ENCODE measurements at regions not wholly inside any gene's neighbourhood (a gene's known extent, or its start where the extent isn't known, plus 50 kb on each side); places are given as distances from the start of the nearest gene placed in this dataset.

- no peaks in the 10 kb centered on the region for H3K36me3 ChIP-seq (ENCODE audit: insufficient read depth, low read length)
- TF ChIP-seq CTCF (IDR thresholded peaks at IDR 0.05; ENCODE audit: low read length), result no peak
- no peak for TF ChIP-seq EZH2 (IDR thresholded peaks at IDR 0.05; ENCODE audit: borderline replicate concordance, low read length)
- H3K9me3 ChIP-seq (ENCODE audit: low read length), result peaks cover 3% of the 10 kb centered on the region; the same call in 1 of the 2 replicates
- no peaks in the 10 kb centered on the region for H3F3A ChIP-seq (ENCODE audit: insufficient read depth, low read length)
- H3K27me3 ChIP-seq (ENCODE audit: insufficient read depth, low read length), result no peaks in the 10 kb centered on the region
- no peak overlapping the region for H3K27ac ChIP-seq (ENCODE audit: low read depth, low read length, poor library complexity, severe bottlenecking)
- no peak overlapping the region for H3K4me2 ChIP-seq (ENCODE audit: low read length)
- peaks cover 5% of the 10 kb centered on the region for H3K4me1 ChIP-seq (ENCODE audit: insufficient read depth, low read length, severe bottlenecking)
- no peaks in the 10 kb centered on the region for H4K20me1 ChIP-seq (ENCODE audit: insufficient read depth, low read length)
- H2AFZ ChIP-seq (ENCODE audit: low read length), result no peak overlapping the region
- no peaks in the 10 kb centered on the region for H3K9me2 ChIP-seq (ENCODE audit: low read depth, low read length)
- no peak overlapping the region for H3K9ac ChIP-seq (ENCODE audit: low read length)
- no peaks in the 10 kb centered on the region for H3K79me2 ChIP-seq (ENCODE audit: insufficient read depth, low read length)
- no peak overlapping the region for H3K4me3 ChIP-seq (ENCODE audit: low read depth, low read length, poor library complexity, severe bottlenecking)
These were observed 55.9 kb upstream of the TLK1 start for GRCh38 chr2:171216631-171217030.

GRCh38 chr2:171214093-171214492 is 53.4 kb upstream of the TLK1 start:
- H2AFZ ChIP-seq (ENCODE audit: low read length), result no peak overlapping the region; the same call in 1 of the 2 replicates
- H3K27ac ChIP-seq (ENCODE audit: low read depth, low read length, poor library complexity, severe bottlenecking), result no peak overlapping the region
- H3K36me3 ChIP-seq (ENCODE audit: insufficient read depth, low read length), result no peaks in the 10 kb centered on the region
- H3K9me3 ChIP-seq (ENCODE audit: low read length), result peaks cover 1% of the 10 kb centered on the region; the same call in 1 of the 2 replicates
- TF ChIP-seq EZH2 (IDR thresholded peaks at IDR 0.05; ENCODE audit: borderline replicate concordance, low read length) (no peak), CTCF (IDR thresholded peaks at IDR 0.05; ENCODE audit: low read length) (no peak)
- H3K9me2 ChIP-seq (ENCODE audit: low read depth, low read length), result no peaks in the 10 kb centered on the region
- peaks cover 25% of the 10 kb centered on the region for H3K4me1 ChIP-seq (ENCODE audit: insufficient read depth, low read length, severe bottlenecking)
- H3K27me3 ChIP-seq (ENCODE audit: insufficient read depth, low read length), result no peaks in the 10 kb centered on the region
- H3F3A ChIP-seq (ENCODE audit: insufficient read depth, low read length), result no peaks in the 10 kb centered on the region
- no peak overlapping the region for H3K9ac ChIP-seq (ENCODE audit: low read length)
- H3K4me3 ChIP-seq (ENCODE audit: low read depth, low read length, poor library complexity, severe bottlenecking), result no peak overlapping the region
- no peak overlapping the region for H3K4me2 ChIP-seq (ENCODE audit: low read length)
- H3K79me2 ChIP-seq (ENCODE audit: insufficient read depth, low read length), result no peaks in the 10 kb centered on the region
- H4K20me1 ChIP-seq (ENCODE audit: insufficient read depth, low read length), result no peaks in the 10 kb centered on the region

GRCh38 chr2:171210864-171211431 is 50.3 kb upstream of the TLK1 start:
- peak overlapping the region; percentile 76 for H2AFZ ChIP-seq (ENCODE audit: low read length)
- H3K4me2 ChIP-seq (ENCODE audit: low read length), result peak overlapping the region; percentile 76
- H4K20me1 ChIP-seq (ENCODE audit: insufficient read depth, low read length), result no peaks in the 10 kb centered on the region
- H3K27ac ChIP-seq (ENCODE audit: low read depth, low read length, poor library complexity, severe bottlenecking), result peak overlapping the region; percentile 88
- no peaks in the 10 kb centered on the region for H3K79me2 ChIP-seq (ENCODE audit: insufficient read depth, low read length)
- no peaks in the 10 kb centered on the region for H3F3A ChIP-seq (ENCODE audit: insufficient read depth, low read length)
- TF ChIP-seq CTCF (IDR thresholded peaks at IDR 0.05; ENCODE audit: low read length) (no peak), EZH2 (IDR thresholded peaks at IDR 0.05; ENCODE audit: borderline replicate concordance, low read length) (no peak)
- no peaks in the 10 kb centered on the region for H3K9me3 ChIP-seq (ENCODE audit: low read length)
- no peaks in the 10 kb centered on the region for H3K27me3 ChIP-seq (ENCODE audit: insufficient read depth, low read length)
- H3K9me2 ChIP-seq (ENCODE audit: low read depth, low read length), result no peaks in the 10 kb centered on the region
- H3K4me1 ChIP-seq (ENCODE audit: insufficient read depth, low read length, severe bottlenecking), result peaks cover 34% of the 10 kb centered on the region
- peak overlapping the region; percentile 53 for H3K4me3 ChIP-seq (ENCODE audit: low read depth, low read length, poor library complexity, severe bottlenecking)
- H3K9ac ChIP-seq (ENCODE audit: low read length), result peak overlapping the region; percentile 66
- H3K36me3 ChIP-seq (ENCODE audit: insufficient read depth, low read length), result no peaks in the 10 kb centered on the region
